OCI-LY1 (cell line): ENCODE measurements at regions not wholly inside any gene's neighbourhood (a gene's known extent, or its start where the extent isn't known, plus 50 kb on each side); places are given as distances from the start of the nearest gene placed in this dataset.

Source experiments
- H2AFZ ChIP-seq: fragments of 200-600 bp; sonication (generic), shearing (Covaris generic); 2 replicates; pipeline ENCODE4 v1.6.0; 2014; ENCODE audit warnings: antibody characterized with exemption, mild to moderate bottlenecking, low read length
- H3F3A ChIP-seq: fragments of 200-600 bp; sonication (generic), shearing (Covaris generic); 2 replicates; pipeline ENCODE4 v1.6.0; 2014; ENCODE audit warnings: mild to moderate bottlenecking, antibody characterized with exemption, low read length, moderate library complexity; ENCODE audit not compliant: insufficient read depth
- H3K27ac ChIP-seq: fragments of 200-600 bp; sonication (generic); 2 replicates; pipeline ENCODE4 v1.5.1; 2014; ENCODE audit warnings: low read length, mixed run types, mild to moderate bottlenecking, low read depth; ENCODE audit not compliant: poor library complexity, severe bottlenecking
- H3K27me3 ChIP-seq: fragments of 200-600 bp; sonication (generic); 2 replicates; pipeline ENCODE4 v1.6.0; 2014; ENCODE audit warnings: antibody characterized with exemption, mild to moderate bottlenecking, low read length, moderate library complexity; ENCODE audit not compliant: insufficient read depth
- H3K36me3 ChIP-seq: fragments of 200-600 bp; sonication (generic); 2 replicates; pipeline ENCODE4 v1.6.1; 2014; ENCODE audit warnings: mild to moderate bottlenecking, antibody characterized with exemption, low read length, moderate library complexity, mixed read lengths; ENCODE audit not compliant: insufficient read depth
- H3K4me1 ChIP-seq: fragments of 200-600 bp; sonication (generic); 2 replicates; pipeline ENCODE4 v1.5.1; 2014; ENCODE audit warnings: mild to moderate bottlenecking, low read length, moderate library complexity; ENCODE audit not compliant: insufficient read depth, severe bottlenecking
- H3K4me2 ChIP-seq: fragments of 200-600 bp; sonication (generic), shearing (Covaris generic); 2 replicates; pipeline ENCODE4 v1.6.1; 2014; ENCODE audit warnings: low read length
- H3K4me3 ChIP-seq: fragments of 200-600 bp; sonication (generic); 2 replicates; pipeline ENCODE4 v1.5.1; 2014; ENCODE audit warnings: low read length, low read depth, mild to moderate bottlenecking, mixed read lengths; ENCODE audit not compliant: poor library complexity, severe bottlenecking
- H3K79me2 ChIP-seq: fragments of 200-600 bp; shearing (Covaris generic); 2 replicates; pipeline ENCODE4 v1.6.1; 2016; ENCODE audit warnings: mixed run types, low read length, mixed read lengths; ENCODE audit not compliant: insufficient read depth
- H3K9ac ChIP-seq: fragments of 200-600 bp; sonication (generic), shearing (Covaris generic); 2 replicates; pipeline ENCODE4 v1.6.1; 2014; ENCODE audit warnings: mild to moderate bottlenecking, low read length, mixed read lengths
- H3K9me2 ChIP-seq: fragments of 200-600 bp; sonication (generic), shearing (Covaris generic); 2 replicates; pipeline ENCODE4 v1.6.1; 2014; ENCODE audit warnings: low read depth, mild to moderate bottlenecking, low read length, mixed read lengths
- H3K9me3 ChIP-seq: fragments of 200-600 bp; shearing (Covaris generic); 2 replicates; pipeline ENCODE4 v1.6.1; 2014; ENCODE audit warnings: low read length, mixed read lengths
- H4K20me1 ChIP-seq: fragments of 200-600 bp; sonication (generic), shearing (Covaris generic); 2 replicates; pipeline ENCODE4 v1.6.0; 2016; ENCODE audit warnings: mild to moderate bottlenecking, low read length; ENCODE audit not compliant: insufficient read depth
- EZH2 ChIP-seq: fragments of 200-600 bp; sonication (generic), shearing (Covaris generic); IDR thresholded peaks from 2 replicates; pipeline ENCODE4 v1.8.0; 2017; ENCODE audit warnings: borderline replicate concordance, mixed run types, mild to moderate bottlenecking, antibody characterized with exemption, low read length, moderate library complexity, mixed read lengths
- TF ChIP-seq, protein P1 (sequence below): fragments of 200-600 bp; sonication (generic), shearing (Covaris generic); IDR thresholded peaks from 2 replicates; pipeline ENCODE4 v1.5.1; 2017; ENCODE audit warnings: mild to moderate bottlenecking, antibody characterized with exemption, low read length, moderate library complexity, mixed read lengths

GRCh38 chr2:7611750-7612149 is 694.5 kb downstream of the RNF144A start:
- H3K4me3 ChIP-seq: no peak overlapping the region
- no peak overlapping the region for H2AFZ ChIP-seq
- TF ChIP-seq, protein P1, sequence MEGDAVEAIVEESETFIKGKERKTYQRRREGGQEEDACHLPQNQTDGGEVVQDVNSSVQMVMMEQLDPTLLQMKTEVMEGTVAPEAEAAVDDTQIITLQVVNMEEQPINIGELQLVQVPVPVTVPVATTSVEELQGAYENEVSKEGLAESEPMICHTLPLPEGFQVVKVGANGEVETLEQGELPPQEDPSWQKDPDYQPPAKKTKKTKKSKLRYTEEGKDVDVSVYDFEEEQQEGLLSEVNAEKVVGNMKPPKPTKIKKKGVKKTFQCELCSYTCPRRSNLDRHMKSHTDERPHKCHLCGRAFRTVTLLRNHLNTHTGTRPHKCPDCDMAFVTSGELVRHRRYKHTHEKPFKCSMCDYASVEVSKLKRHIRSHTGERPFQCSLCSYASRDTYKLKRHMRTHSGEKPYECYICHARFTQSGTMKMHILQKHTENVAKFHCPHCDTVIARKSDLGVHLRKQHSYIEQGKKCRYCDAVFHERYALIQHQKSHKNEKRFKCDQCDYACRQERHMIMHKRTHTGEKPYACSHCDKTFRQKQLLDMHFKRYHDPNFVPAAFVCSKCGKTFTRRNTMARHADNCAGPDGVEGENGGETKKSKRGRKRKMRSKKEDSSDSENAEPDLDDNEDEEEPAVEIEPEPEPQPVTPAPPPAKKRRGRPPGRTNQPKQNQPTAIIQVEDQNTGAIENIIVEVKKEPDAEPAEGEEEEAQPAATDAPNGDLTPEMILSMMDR: no peak
- TF ChIP-seq EZH2: no peak
- H3K9ac ChIP-seq: no peak overlapping the region
- no peaks in the 10 kb centered on the region for H3K9me3 ChIP-seq
- no peak overlapping the region for H3K27ac ChIP-seq
- no peak overlapping the region for H3K4me2 ChIP-seq
- H3K36me3 ChIP-seq: no peaks in the 10 kb centered on the region
- no peaks in the 10 kb centered on the region for H3F3A ChIP-seq
- H3K79me2 ChIP-seq: no peaks in the 10 kb centered on the region
- no peaks in the 10 kb centered on the region for H3K4me1 ChIP-seq
- no peaks in the 10 kb centered on the region for H4K20me1 ChIP-seq
- no peaks in the 10 kb centered on the region for H3K9me2 ChIP-seq
- H3K27me3 ChIP-seq: no peaks in the 10 kb centered on the region

DNA sequence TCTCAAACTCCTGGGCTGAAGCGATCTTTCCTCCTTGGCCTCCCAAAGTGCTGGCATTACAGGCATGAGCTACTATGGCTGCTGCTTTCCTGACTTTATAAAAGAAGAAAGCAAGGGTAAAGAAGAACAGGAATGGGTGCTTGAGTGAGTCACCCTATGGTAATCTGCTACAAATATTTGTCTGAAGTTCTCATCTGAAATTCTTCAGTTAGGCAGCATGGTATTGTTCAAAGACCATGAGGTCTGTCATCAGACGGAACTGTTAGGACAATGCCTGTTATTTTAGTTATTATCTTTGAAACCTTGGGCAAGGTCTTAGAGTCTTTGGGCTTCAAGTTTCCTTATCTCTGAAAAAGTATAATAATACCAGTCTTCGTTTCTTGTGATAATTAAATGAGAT is 695.8 kb downstream of the RNF144A start:
- no peaks in the 10 kb centered on the region for H3K27me3 ChIP-seq
- H3K4me3 ChIP-seq: no peak overlapping the region
- TF ChIP-seq, protein P1: no peak
- TF ChIP-seq EZH2: no peak
- H3K9me3 ChIP-seq: no peaks in the 10 kb centered on the region
- no peaks in the 10 kb centered on the region for H3F3A ChIP-seq
- no peaks in the 10 kb centered on the region for H4K20me1 ChIP-seq
- no peak overlapping the region for H3K4me2 ChIP-seq
- H2AFZ ChIP-seq: no peak overlapping the region
- H3K4me1 ChIP-seq: no peaks in the 10 kb centered on the region
- no peaks in the 10 kb centered on the region for H3K79me2 ChIP-seq
- H3K9ac ChIP-seq: no peak overlapping the region
- H3K27ac ChIP-seq: no peak overlapping the region
- no peaks in the 10 kb centered on the region for H3K36me3 ChIP-seq
- no peaks in the 10 kb centered on the region for H3K9me2 ChIP-seq

GRCh38 chr2:7613831-7614230 is 696.6 kb downstream of the RNF144A start:
- Histone ChIP-seq H2AFZ (no peak overlapping the region), H3K36me3 (no peaks in the 10 kb centered on the region), H4K20me1 (no peaks in the 10 kb centered on the region), H3K9ac (no peak overlapping the region), H3K27me3 (no peaks in the 10 kb centered on the region), H3K4me2 (no peak overlapping the region), H3K4me1 (no peaks in the 10 kb centered on the region), H3K9me2 (no peaks in the 10 kb centered on the region), H3K79me2 (no peaks in the 10 kb centered on the region), H3K9me3 (no peaks in the 10 kb centered on the region), H3K4me3 (no peak overlapping the region), H3F3A (no peaks in the 10 kb centered on the region), H3K27ac (no peak overlapping the region)
- TF ChIP-seq EZH2: no peak
- TF ChIP-seq, protein P1: no peak
